Stomach smooth muscle (tissue), 2 donors: ENCODE measurements at regions not wholly inside any gene's neighbourhood (a gene's known extent, or its start where the extent isn't known, plus 50 kb on each side); places are given as distances from the start of the nearest gene placed in this dataset.
"Not testable (repeated sequence)": the region's sequence is repeated elsewhere in the genome, so short reads cannot be mapped to it uniquely, and the experiment has no call there.

Source experiments
- H3K27ac ChIP-seq: one replicate; pipeline ENCODE4 v1.7.0; 2013; ENCODE audit warnings: mild to moderate bottlenecking, low read length, inconsistent platforms
- H3K27me3 ChIP-seq, 2 donors: one replicate each; pipeline ENCODE4 v1.7.0; 2013; ENCODE audit warnings: low read length in 2 of 2; ENCODE audit not compliant: insufficient read depth in 2 of 2, control insufficient read depth in 1 of 2
- H3K36me3 ChIP-seq, 2 donors: one replicate each; pipeline ENCODE4 v1.7.0; 2013; ENCODE audit warnings: low read length in 2 of 2; ENCODE audit not compliant: control insufficient read depth in 2 of 2, insufficient read depth in 2 of 2
- H3K4me1 ChIP-seq: one replicate; pipeline ENCODE4 v1.7.0; 2013; ENCODE audit warnings: low read length; ENCODE audit not compliant: control insufficient read depth, insufficient read depth
- H3K4me3 ChIP-seq, 2 donors: one replicate each; pipeline ENCODE4 v1.7.0; 2013; ENCODE audit warnings: low read length in 2 of 2
- H3K9ac ChIP-seq, 2 donors: one replicate each; pipeline ENCODE4 v1.7.0; 2013; ENCODE audit warnings: low read length in 2 of 2, mild to moderate bottlenecking in 1 of 2
- H3K9me3 ChIP-seq, 2 donors: one replicate each; pipeline ENCODE4 v1.7.0; 2013; ENCODE audit warnings: low read length in 2 of 2; ENCODE audit not compliant: control insufficient read depth in 2 of 2
- donor health status: healthy.
- donor health status: Pancreatic carcinoma.

GRCh38 chr17:71024969-71025368, 855.6 kb downstream of the KCNJ2 start:
- no peaks in the 10 kb centered on the region for H3K4me1 ChIP-seq
- H3K9ac ChIP-seq, result no peak overlapping the region
- no peaks in the 10 kb centered on the region for H3K9me3 ChIP-seq
- H3K27ac ChIP-seq, result no peak overlapping the region
- no peaks in the 10 kb centered on the region for H3K36me3 ChIP-seq
- no peak overlapping the region for H3K4me3 ChIP-seq
- no peaks in the 10 kb centered on the region for H3K27me3 ChIP-seq

GRCh38 chr17:71029246-71029645, 859.9 kb downstream of the KCNJ2 start:
- Histone ChIP-seq H3K9me3 (no peaks in the 10 kb centered on the region), H3K36me3 (no peaks in the 10 kb centered on the region), H3K4me1 (no peaks in the 10 kb centered on the region), H3K27me3 (no peaks in the 10 kb centered on the region), H3K4me3 (no peak overlapping the region), H3K27ac (no peak overlapping the region), H3K9ac (no peak overlapping the region)

- H3K9me3 ChIP-seq, H3K4me3 ChIP-seq, H3K9ac ChIP-seq, H3K27me3 ChIP-seq, H3K36me3 ChIP-seq, H3K4me1 ChIP-seq, H3K27ac ChIP-seq: not testable (repeated sequence)
Observed at GRCh38 chr17:71031286-71031685, 862.0 kb downstream of the KCNJ2 start.

- no peak overlapping the region for H3K27ac ChIP-seq
- H3K9me3 ChIP-seq, result no peaks in the 10 kb centered on the region
- H3K9ac ChIP-seq, result no peak overlapping the region
- no peaks in the 10 kb centered on the region for H3K27me3 ChIP-seq
- H3K4me3 ChIP-seq, result no peak overlapping the region
- H3K36me3 ChIP-seq, result no peaks in the 10 kb centered on the region
- no peaks in the 10 kb centered on the region for H3K4me1 ChIP-seq
Observed at GRCh38 chr17:71032746-71033273, 863.5 kb downstream of the KCNJ2 start.

GRCh38 chr17:71033336-71033735, 864.0 kb downstream of the KCNJ2 start:
- H3K9me3 ChIP-seq, result no peaks in the 10 kb centered on the region
- no peaks in the 10 kb centered on the region for H3K4me1 ChIP-seq
- no peaks in the 10 kb centered on the region for H3K27me3 ChIP-seq
- no peak overlapping the region for H3K4me3 ChIP-seq
- H3K9ac ChIP-seq, result no peak overlapping the region
- H3K36me3 ChIP-seq, result no peaks in the 10 kb centered on the region
- H3K27ac ChIP-seq, result no peak overlapping the region

- H3K9ac ChIP-seq, result no peak overlapping the region
- H3K36me3 ChIP-seq, result no peaks in the 10 kb centered on the region
- H3K27me3 ChIP-seq, result no peaks in the 10 kb centered on the region
- H3K4me3 ChIP-seq, result no peak overlapping the region
- no peaks in the 10 kb centered on the region for H3K4me1 ChIP-seq
- H3K27ac ChIP-seq, result no peak overlapping the region
- H3K9me3 ChIP-seq, result no peaks in the 10 kb centered on the region
Observed at GRCh38 chr17:71035226-71035625, 865.9 kb downstream of the KCNJ2 start.

- Histone ChIP-seq H3K9me3 (no peaks in the 10 kb centered on the region), H3K27ac (no peak overlapping the region), H3K4me3 (no peak overlapping the region), H3K27me3 (no peaks in the 10 kb centered on the region), H3K36me3 (no peaks in the 10 kb centered on the region), H3K4me1 (no peaks in the 10 kb centered on the region), H3K9ac (no peak overlapping the region)
Observed at GRCh38 chr17:71037386-71037785, 868.1 kb downstream of the KCNJ2 start.

GRCh38 chr17:71039391-71039790, 870.1 kb downstream of the KCNJ2 start:
- no peak overlapping the region for H3K27ac ChIP-seq
- no peaks in the 10 kb centered on the region for H3K36me3 ChIP-seq
- no peaks in the 10 kb centered on the region for H3K4me1 ChIP-seq
- H3K9me3 ChIP-seq, result no peaks in the 10 kb centered on the region
- no peak overlapping the region for H3K9ac ChIP-seq
- no peaks in the 10 kb centered on the region for H3K27me3 ChIP-seq
- no peak overlapping the region for H3K4me3 ChIP-seq

- H3K4me3 ChIP-seq, result no peak overlapping the region
- no peaks in the 10 kb centered on the region for H3K4me1 ChIP-seq
- H3K36me3 ChIP-seq, result no peaks in the 10 kb centered on the region
- H3K27ac ChIP-seq, result no peak overlapping the region
- no peak overlapping the region for H3K9ac ChIP-seq
- no peaks in the 10 kb centered on the region for H3K9me3 ChIP-seq
- H3K27me3 ChIP-seq, result no peaks in the 10 kb centered on the region
Observed at GRCh38 chr17:71052971-71053370, 883.6 kb downstream of the KCNJ2 start.

GRCh38 chr17:71055128-71055527, 885.8 kb downstream of the KCNJ2 start:
- no peak overlapping the region for H3K9ac ChIP-seq

GRCh38 chr17:71057448-71057847, 888.1 kb downstream of the KCNJ2 start:
- no peak overlapping the region for H3K9ac ChIP-seq
- H3K27ac ChIP-seq, result no peak overlapping the region
- no peaks in the 10 kb centered on the region for H3K36me3 ChIP-seq
- H3K27me3 ChIP-seq, result no peaks in the 10 kb centered on the region
- H3K9me3 ChIP-seq, result no peaks in the 10 kb centered on the region
- H3K4me3 ChIP-seq, result no peak overlapping the region
- H3K4me1 ChIP-seq, result no peaks in the 10 kb centered on the region

More at GRCh38 chr17:71055128-71055527, 885.8 kb downstream of the KCNJ2 start:
- H3K27ac ChIP-seq, result no peak overlapping the region
- H3K4me3 ChIP-seq, result no peak overlapping the region
- no peaks in the 10 kb centered on the region for H3K4me1 ChIP-seq
- H3K27me3 ChIP-seq, result no peaks in the 10 kb centered on the region
- H3K36me3 ChIP-seq, result no peaks in the 10 kb centered on the region
- no peaks in the 10 kb centered on the region for H3K9me3 ChIP-seq
